ENCODE measurements at regions not wholly inside any gene's neighbourhood (a gene's known extent, or its start where the extent isn't known, plus 50 kb on each side); places are given as distances from the start of the nearest gene placed in this dataset.
"Not testable (repeated sequence)": the region's sequence is repeated elsewhere in the genome, so short reads cannot be mapped to it uniquely, and the experiment has no call there.

GRCh38 chr11:103736315-103737036 lies 300.0 kb upstream of the DDI1 start:
- no peak overlapping the region for H3K4me3 ChIP-seq (ENCODE audit: low read depth, low read length)
- H3K27me3 ChIP-seq (ENCODE audit: control insufficient read depth, insufficient read depth, low read length) = no peaks in the 10 kb centered on the region
- H3K36me3 ChIP-seq (ENCODE audit: control insufficient read depth, insufficient read depth, low read length) = no peaks in the 10 kb centered on the region
- TF ChIP-seq, protein P1, sequence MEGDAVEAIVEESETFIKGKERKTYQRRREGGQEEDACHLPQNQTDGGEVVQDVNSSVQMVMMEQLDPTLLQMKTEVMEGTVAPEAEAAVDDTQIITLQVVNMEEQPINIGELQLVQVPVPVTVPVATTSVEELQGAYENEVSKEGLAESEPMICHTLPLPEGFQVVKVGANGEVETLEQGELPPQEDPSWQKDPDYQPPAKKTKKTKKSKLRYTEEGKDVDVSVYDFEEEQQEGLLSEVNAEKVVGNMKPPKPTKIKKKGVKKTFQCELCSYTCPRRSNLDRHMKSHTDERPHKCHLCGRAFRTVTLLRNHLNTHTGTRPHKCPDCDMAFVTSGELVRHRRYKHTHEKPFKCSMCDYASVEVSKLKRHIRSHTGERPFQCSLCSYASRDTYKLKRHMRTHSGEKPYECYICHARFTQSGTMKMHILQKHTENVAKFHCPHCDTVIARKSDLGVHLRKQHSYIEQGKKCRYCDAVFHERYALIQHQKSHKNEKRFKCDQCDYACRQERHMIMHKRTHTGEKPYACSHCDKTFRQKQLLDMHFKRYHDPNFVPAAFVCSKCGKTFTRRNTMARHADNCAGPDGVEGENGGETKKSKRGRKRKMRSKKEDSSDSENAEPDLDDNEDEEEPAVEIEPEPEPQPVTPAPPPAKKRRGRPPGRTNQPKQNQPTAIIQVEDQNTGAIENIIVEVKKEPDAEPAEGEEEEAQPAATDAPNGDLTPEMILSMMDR (IDR thresholded peaks at IDR 0.05; ENCODE audit: insufficient read depth, low read length, poor library complexity, severe bottlenecking) = no peak
- no peak for DNase-seq (ENCODE audit: low read depth)

- no peak overlapping the region for H3K4me3 ChIP-seq (ENCODE audit: low read depth, low read length)
- H3K27me3 ChIP-seq (ENCODE audit: control insufficient read depth, insufficient read depth, low read length) = no peaks in the 10 kb centered on the region
- DNase-seq (ENCODE audit: low read depth) = no peak
- no peaks in the 10 kb centered on the region for H3K36me3 ChIP-seq (ENCODE audit: control insufficient read depth, insufficient read depth, low read length)
- TF ChIP-seq, protein P1 (IDR thresholded peaks at IDR 0.05; ENCODE audit: insufficient read depth, low read length, poor library complexity, severe bottlenecking) = no peak
Measured at GRCh38 chr11:103737037-103737622, 299.3 kb upstream of the DDI1 start.

DNA sequence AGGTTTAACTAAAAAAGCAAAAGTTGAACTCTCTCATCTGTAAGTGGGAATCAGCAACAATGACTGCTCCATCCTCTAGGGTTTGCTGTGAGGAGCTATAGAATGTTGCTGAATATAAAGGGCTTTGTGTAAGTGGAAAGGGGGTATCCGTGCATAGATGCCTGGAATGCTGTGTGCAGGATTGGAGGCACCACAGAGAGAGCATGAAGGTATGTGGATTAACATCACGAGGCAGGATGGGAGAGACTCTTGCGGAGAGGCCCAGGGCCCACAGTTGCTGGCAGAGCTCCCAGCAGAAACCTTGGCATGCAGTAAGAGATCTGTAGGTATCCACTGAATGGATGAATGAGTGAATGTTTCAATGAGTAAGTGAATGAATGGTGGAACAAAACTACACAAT lies 298.7 kb upstream of the DDI1 start:
- Histone ChIP-seq H3K4me3 (ENCODE audit: low read depth, low read length) (no peak overlapping the region), H3K36me3 (ENCODE audit: control insufficient read depth, insufficient read depth, low read length) (no peaks in the 10 kb centered on the region), H3K27me3 (ENCODE audit: control insufficient read depth, insufficient read depth, low read length) (no peaks in the 10 kb centered on the region)
- no peak for DNase-seq (ENCODE audit: low read depth)
- TF ChIP-seq, protein P1 (IDR thresholded peaks at IDR 0.05; ENCODE audit: insufficient read depth, low read length, poor library complexity, severe bottlenecking) = no peak

DNA sequence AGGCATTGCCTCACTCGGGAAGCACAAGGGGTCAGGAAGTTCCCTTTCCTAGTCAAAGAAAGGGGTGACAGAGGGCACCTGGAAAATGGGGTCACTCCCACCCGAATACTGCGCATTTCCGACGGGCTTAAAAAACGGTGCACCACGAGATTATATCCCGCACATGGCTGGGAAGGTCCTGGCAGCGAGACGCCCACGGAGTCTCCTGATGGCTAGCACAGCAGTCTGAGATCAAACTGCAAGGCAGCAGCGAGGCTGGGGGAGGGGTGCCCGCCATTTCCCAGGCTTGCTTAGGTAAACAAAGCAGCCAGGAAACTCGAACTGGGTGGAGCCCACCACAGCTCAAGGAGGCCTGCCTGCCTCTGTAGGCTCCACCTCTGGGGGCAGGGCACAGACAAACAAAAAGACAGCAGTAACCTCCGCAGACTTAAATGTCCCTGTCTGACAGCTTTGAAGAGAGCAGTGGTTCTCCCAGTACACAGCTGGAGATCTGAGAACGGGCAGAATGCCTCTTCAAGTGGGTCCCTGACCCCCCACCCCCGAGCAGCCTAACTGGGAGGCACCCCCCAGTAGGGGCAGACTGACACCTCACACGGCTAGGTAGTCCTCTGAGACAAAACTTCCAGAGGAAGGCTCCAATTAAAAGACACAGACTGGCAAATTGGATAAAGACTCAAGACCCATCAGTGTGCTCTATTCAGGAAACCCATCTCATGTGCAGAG lies 297.2 kb upstream of the DDI1 start:
- H3K36me3 ChIP-seq (ENCODE audit: control insufficient read depth, insufficient read depth, low read length); H3K4me3 ChIP-seq (ENCODE audit: low read depth, low read length): not testable (repeated sequence)

DNA sequence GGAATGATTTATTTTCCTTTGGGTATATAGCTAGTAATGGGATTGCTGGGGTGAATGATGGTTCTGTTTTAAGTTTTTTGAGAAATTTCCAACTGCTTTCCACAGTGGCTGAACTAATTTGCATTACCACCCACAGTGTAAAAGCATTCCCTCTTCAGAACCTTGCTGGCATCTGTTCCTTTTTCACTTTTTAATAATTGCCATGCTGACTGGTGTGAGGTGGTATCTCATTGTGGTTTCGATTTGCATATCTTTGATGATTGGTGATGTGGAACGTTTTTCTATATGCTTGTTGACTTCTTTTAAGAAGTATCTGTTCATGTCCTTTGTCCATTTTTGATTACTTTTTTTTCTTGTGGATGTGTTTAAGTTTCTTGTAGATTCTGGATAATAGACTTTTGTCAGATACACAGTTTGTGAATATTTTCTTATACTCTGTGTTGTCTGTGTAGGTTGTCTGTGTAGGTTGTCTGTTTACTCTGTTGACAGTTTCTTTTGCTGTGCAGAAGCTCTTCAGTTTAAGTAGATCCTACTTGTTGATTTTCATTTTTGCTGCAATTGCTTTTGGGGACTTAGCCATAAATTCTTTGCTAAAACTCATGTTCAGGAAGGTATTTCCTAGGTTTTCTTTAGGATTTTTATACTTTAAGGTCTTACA lies 291.8 kb upstream of the DDI1 start:
- DNase-seq (ENCODE audit: low read depth) = no peak
- no peaks in the 10 kb centered on the region for H3K27me3 ChIP-seq (ENCODE audit: control insufficient read depth, insufficient read depth, low read length)
- no peaks in the 10 kb centered on the region for H3K36me3 ChIP-seq (ENCODE audit: control insufficient read depth, insufficient read depth, low read length)
- TF ChIP-seq, protein P1 (IDR thresholded peaks at IDR 0.05; ENCODE audit: insufficient read depth, low read length, poor library complexity, severe bottlenecking) = no peak
- H3K4me3 ChIP-seq (ENCODE audit: low read depth, low read length) = no peak overlapping the region

More for the DNA sequence above, 297.2 kb upstream of the DDI1 start:
- not testable (repeated sequence) for H3K27me3 ChIP-seq (ENCODE audit: control insufficient read depth, insufficient read depth, low read length); DNase-seq (ENCODE audit: low read depth)

DNA sequence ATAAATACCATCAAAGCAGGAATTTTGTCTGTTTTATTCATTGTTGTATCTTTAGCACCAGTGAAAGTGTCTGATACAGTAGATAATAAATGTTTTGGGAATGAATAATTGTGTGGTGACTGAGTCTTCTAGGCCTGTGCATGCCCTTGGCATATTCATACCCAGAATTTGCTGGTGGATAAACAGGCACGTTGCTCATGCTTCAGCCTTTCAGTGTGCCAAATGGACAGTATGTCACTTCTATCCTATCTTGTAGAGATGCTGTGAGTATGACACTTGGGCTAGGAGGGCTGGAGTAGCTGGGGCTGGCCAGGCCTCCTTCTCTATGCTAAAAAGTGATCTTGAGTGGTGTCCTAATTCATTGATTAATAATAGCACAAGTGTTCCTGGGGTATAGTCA lies 287.3 kb upstream of the DDI1 start:
- TF ChIP-seq, protein P1 (IDR thresholded peaks at IDR 0.05; ENCODE audit: insufficient read depth, low read length, poor library complexity, severe bottlenecking) = no peak
- H3K27me3 ChIP-seq (ENCODE audit: control insufficient read depth, insufficient read depth, low read length) = no peaks in the 10 kb centered on the region
- no peaks in the 10 kb centered on the region for H3K36me3 ChIP-seq (ENCODE audit: control insufficient read depth, insufficient read depth, low read length)
- H3K4me3 ChIP-seq (ENCODE audit: low read depth, low read length) = no peak overlapping the region
- DNase-seq (ENCODE audit: low read depth) = no peak
